HL-60 (cell line): ENCODE measurements at regions not wholly inside any gene's neighbourhood (a gene's known extent, or its start where the extent isn't known, plus 50 kb on each side); places are given as distances from the start of the nearest gene placed in this dataset.

Experiments
- DNase-seq, 2 experiments: peaks; one replicate each; pipeline ENCODE4 v3.0.0-alpha.2; 2010 to 2020; ENCODE audit warnings: low read depth in 1 of 2, low spot score in 1 of 2
- H3K27ac ChIP-seq: fragments of 250-450 bp; sonication (Bioruptor Pico); replicated peaks from 2 replicates; pipeline ENCODE4 v1.5.1; 2020; ENCODE audit warnings: mild to moderate bottlenecking, moderate library complexity
- H3K27me3 ChIP-seq: fragments of 250-450 bp; sonication (Bioruptor Pico); 2 replicates; pipeline ENCODE4 v1.5.1; 2021; ENCODE audit warnings: mild to moderate bottlenecking, moderate library complexity; ENCODE audit not compliant: insufficient read depth, poor library complexity, severe bottlenecking
- H3K4me3 ChIP-seq: replicated peaks from 2 replicates; pipeline ENCODE4 v1.5.1; 2011; ENCODE audit warnings: mild to moderate bottlenecking, control low read depth, low read length; ENCODE audit not compliant: insufficient read depth
- GABPA ChIP-seq: IDR thresholded peaks from 2 replicates; pipeline ENCODE4 v1.6.1; 2012; ENCODE audit warnings: low read depth
- POLR2AphosphoS5 ChIP-seq: IDR thresholded peaks from 2 replicates; pipeline ENCODE4 v1.6.1; 2012; ENCODE audit warnings: low read depth
- REST ChIP-seq: IDR thresholded peaks from 2 replicates; pipeline ENCODE4 v1.6.1; 2012; ENCODE audit warnings: low read depth; ENCODE audit not compliant: insufficient replicate concordance
- SPI1 ChIP-seq: IDR thresholded peaks from 2 replicates; pipeline ENCODE4 v1.6.1; 2012; ENCODE audit warnings: low read depth, mild to moderate bottlenecking, borderline replicate concordance
- TF ChIP-seq, protein P1 (sequence below): IDR thresholded peaks from one replicate; pipeline ENCODE4 v1.5.1; 2011; ENCODE audit warnings: low read length, control low read depth, inconsistent platforms; ENCODE audit not compliant: insufficient read depth

DNA sequence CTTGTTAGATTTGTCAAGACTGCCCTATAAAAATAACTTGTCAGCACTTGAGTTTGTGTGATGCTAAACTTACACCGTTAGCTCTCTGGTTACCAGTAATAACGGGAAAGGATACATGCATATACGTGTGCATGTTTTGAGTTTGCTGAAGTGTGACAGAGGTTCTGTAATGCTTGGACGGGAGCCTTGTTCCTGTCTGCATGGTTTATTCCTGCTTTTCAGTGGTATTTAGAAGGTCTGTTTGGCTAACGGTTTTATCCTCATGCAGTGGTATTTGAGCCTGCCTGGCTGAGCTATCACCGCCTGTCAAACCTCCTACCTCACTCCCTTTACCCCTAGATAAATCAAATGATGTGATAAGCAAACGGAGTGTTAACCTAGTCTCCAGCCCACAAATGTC, 305.6 kb downstream of the GALC start:
- TF ChIP-seq GABPA (no peak), POLR2AphosphoS5 (no peak), SPI1 (no peak), REST (no peak)
- TF ChIP-seq, protein P1, sequence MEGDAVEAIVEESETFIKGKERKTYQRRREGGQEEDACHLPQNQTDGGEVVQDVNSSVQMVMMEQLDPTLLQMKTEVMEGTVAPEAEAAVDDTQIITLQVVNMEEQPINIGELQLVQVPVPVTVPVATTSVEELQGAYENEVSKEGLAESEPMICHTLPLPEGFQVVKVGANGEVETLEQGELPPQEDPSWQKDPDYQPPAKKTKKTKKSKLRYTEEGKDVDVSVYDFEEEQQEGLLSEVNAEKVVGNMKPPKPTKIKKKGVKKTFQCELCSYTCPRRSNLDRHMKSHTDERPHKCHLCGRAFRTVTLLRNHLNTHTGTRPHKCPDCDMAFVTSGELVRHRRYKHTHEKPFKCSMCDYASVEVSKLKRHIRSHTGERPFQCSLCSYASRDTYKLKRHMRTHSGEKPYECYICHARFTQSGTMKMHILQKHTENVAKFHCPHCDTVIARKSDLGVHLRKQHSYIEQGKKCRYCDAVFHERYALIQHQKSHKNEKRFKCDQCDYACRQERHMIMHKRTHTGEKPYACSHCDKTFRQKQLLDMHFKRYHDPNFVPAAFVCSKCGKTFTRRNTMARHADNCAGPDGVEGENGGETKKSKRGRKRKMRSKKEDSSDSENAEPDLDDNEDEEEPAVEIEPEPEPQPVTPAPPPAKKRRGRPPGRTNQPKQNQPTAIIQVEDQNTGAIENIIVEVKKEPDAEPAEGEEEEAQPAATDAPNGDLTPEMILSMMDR, result no peak
- no peaks in the 10 kb centered on the region for H3K27me3 ChIP-seq
- H3K4me3 ChIP-seq, result no peak overlapping the region
- no peak for DNase-seq
- H3K27ac ChIP-seq, result no peak overlapping the region

DNA sequence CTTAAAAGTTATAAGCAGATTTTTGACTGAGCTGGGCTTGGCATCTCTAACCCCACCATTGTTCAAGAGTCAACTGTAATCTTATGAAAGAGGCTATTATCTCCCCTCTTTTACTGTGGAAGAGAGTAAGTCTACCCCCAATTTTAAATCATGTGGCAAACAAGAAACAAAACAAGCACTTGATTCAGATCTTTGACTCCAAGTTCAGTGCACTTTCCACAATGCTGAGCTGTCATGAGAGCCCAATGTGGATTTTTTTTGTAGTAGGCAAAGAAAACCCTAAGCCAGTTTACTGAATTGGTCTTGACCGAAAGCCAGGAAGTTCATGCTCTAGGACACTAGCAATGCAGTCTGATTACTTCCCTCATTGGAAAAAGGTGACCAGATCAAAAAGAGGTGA, 306.2 kb downstream of the GALC start:
- Histone ChIP-seq H3K27me3 (no peaks in the 10 kb centered on the region), H3K4me3 (no peak overlapping the region), H3K27ac (no peak overlapping the region)
- TF ChIP-seq SPI1 (no peak), REST (no peak), GABPA (no peak), POLR2AphosphoS5 (no peak)
- TF ChIP-seq, protein P1, result no peak
- DNase-seq, result no peak

DNA sequence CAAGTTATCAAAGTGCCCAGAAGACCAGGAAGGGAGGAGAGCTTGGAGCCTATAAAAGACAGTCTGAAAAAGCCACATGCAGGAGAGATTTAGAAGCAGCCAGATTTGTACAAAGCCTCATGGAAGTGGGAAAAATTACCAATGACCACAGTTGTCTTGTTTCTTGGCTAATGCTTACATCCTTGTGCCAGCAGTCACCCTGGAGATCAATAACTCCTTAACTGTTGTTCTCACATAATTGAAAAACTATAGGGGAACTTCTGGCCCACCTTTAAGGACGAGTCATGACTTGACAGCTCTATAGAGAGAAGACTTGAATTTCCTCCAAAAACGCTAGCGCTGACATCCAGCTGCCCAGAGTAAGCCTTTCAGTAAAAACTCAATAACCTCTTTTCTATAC, 313.1 kb downstream of the GALC start:
- no peak for DNase-seq
- Histone ChIP-seq H3K27ac (no peak overlapping the region), H3K4me3 (no peak overlapping the region), H3K27me3 (no peaks in the 10 kb centered on the region)
- TF ChIP-seq GABPA, result no peak
- TF ChIP-seq, protein P1, result no peak
- TF ChIP-seq REST, result no peak
- TF ChIP-seq SPI1, result no peak
- no peak for TF ChIP-seq POLR2AphosphoS5
